Fibroblast of lung (primary cell): ENCODE measurements at regions not wholly inside any gene's neighbourhood (a gene's known extent, or its start where the extent isn't known, plus 50 kb on each side); places are given as distances from the start of the nearest gene placed in this dataset.

Experiments used
- DNase-seq, 2 donors: peaks; one replicate each; pipeline versions ENCODE4 v3.0.0 to v3.0.0-alpha.2; 2010; ENCODE audit warnings: low read depth in 2 of 2
- H2AFZ ChIP-seq: 2 replicates; pipeline ENCODE4 v1.5.1; 2012; ENCODE audit warnings: low read length, control low read depth, inconsistent platforms
- H3K27ac ChIP-seq: 2 replicates; pipeline ENCODE4 v1.5.1; 2011; ENCODE audit warnings: low read length, control low read depth; ENCODE audit not compliant: insufficient read depth
- H3K27me3 ChIP-seq: 2 replicates; pipeline ENCODE4 v1.5.1; 2011; ENCODE audit warnings: mild to moderate bottlenecking, low read length; ENCODE audit not compliant: control insufficient read depth, insufficient read depth
- H3K36me3 ChIP-seq: 2 replicates; pipeline ENCODE4 v1.5.1; 2011; ENCODE audit warnings: low read length; ENCODE audit not compliant: control insufficient read depth, insufficient read depth
- H3K4me1 ChIP-seq: 2 replicates; pipeline ENCODE4 v1.5.1; 2011; ENCODE audit warnings: low read length; ENCODE audit not compliant: control insufficient read depth, insufficient read depth; ENCODE audit errors: extremely low read depth
- H3K4me2 ChIP-seq: 2 replicates; pipeline ENCODE4 v1.5.1; 2011; ENCODE audit warnings: low read length, control low read depth; ENCODE audit not compliant: insufficient read depth; ENCODE audit errors: extremely low read depth
- H3K4me3 ChIP-seq, 4 experiments: fragments of 200-600 bp in 1 of 4; sonication (generic) in 1 of 4; replicated peaks in 1 of 4; 2 replicates each; pipeline ENCODE4 v1.5.1; 2011 to 2016; ENCODE audit warnings: low read length in 4 of 4, low read depth in 3 of 4, mild to moderate bottlenecking in 3 of 4, control low read depth in 2 of 4, inconsistent platforms in 1 of 4, mixed read lengths in 1 of 4; ENCODE audit not compliant: insufficient read depth in 1 of 4; ENCODE audit errors: control extremely low read depth in 1 of 4
- H3K79me2 ChIP-seq: 2 replicates; pipeline ENCODE4 v1.5.1; 2012; ENCODE audit warnings: mild to moderate bottlenecking, low read length, inconsistent platforms; ENCODE audit not compliant: control insufficient read depth, insufficient read depth
- H3K9ac ChIP-seq: 2 replicates; pipeline ENCODE4 v1.5.1; 2011; ENCODE audit warnings: mild to moderate bottlenecking, low read length, control low read depth; ENCODE audit not compliant: insufficient read depth
- H3K9me3 ChIP-seq: 2 replicates; pipeline ENCODE4 v1.5.1; 2012; ENCODE audit warnings: low read depth, low read length; ENCODE audit not compliant: control insufficient read depth, insufficient read depth
- H4K20me1 ChIP-seq: 2 replicates; pipeline ENCODE4 v1.5.1; 2011; ENCODE audit warnings: low read length; ENCODE audit not compliant: control insufficient read depth, insufficient read depth; ENCODE audit errors: extremely low read depth
- CTCF ChIP-seq, 2 donors: IDR thresholded peaks in 1 of 2; conservative IDR thresholded peaks in 1 of 2; 1 replicate in 1 of 2; 2 replicates in 1 of 2; pipeline ENCODE4 v1.5.1; 2011 to 2012; ENCODE audit warnings: low read length in 2 of 2, control low read depth in 1 of 2, inconsistent platforms in 1 of 2, low read depth in 1 of 2, mild to moderate bottlenecking in 1 of 2
- EZH2 ChIP-seq: IDR thresholded peaks from 2 replicates; pipeline ENCODE4 v1.5.1; 2012; ENCODE audit warnings: low read length, control low read depth, mild to moderate bottlenecking; ENCODE audit errors: missing control alignments

GRCh38 chr1:116232989-116233514, 121.9 kb downstream of the MAB21L3 start:
- TF ChIP-seq EZH2 (no peak), CTCF (conservative IDR thresholded peaks at IDR 0.05 in 1 of 2, IDR thresholded peaks at IDR 0.05 in 1 of 2; ENCODE audit: low read depth in 1 of 2, low read length in 2 of 2) (no peak)
- Histone ChIP-seq H3K4me1 (no peaks in the 10 kb centered on the region), H2AFZ (no peak overlapping the region), H3K27me3 (no peaks in the 10 kb centered on the region), H3K9me3 (no peaks in the 10 kb centered on the region), H3K4me3 (no peak overlapping the region), H3K79me2 (no peaks in the 10 kb centered on the region), H3K9ac (no peak overlapping the region), H3K4me2 (no peak overlapping the region), H3K27ac (no peak overlapping the region), H3K36me3 (no peaks in the 10 kb centered on the region), H4K20me1 (no peaks in the 10 kb centered on the region)
- no peak for DNase-seq

DNA sequence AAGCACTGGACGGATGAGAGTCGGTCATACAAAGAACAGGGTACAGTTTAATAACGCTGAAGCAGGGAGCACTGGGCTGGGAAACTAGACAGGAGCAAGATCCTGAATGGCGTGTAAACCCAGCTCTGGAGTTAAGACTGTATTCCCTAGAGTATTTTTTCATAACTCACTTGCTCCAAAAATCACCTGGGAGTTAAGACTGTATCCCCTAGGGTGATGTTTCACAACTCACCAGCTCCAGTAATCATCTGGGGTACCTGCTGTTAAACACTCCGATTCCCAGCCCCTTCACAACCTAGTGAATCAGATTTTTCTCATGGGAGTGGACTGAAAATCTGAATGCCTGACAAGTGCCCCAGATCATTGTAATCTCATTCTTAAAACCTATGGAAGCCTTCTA, 123.2 kb downstream of the MAB21L3 start:
- H3K27me3 ChIP-seq: no peaks in the 10 kb centered on the region
- DNase-seq: no peak
- H3K4me1 ChIP-seq: no peaks in the 10 kb centered on the region
- no peak overlapping the region for H2AFZ ChIP-seq
- H3K36me3 ChIP-seq: no peaks in the 10 kb centered on the region
- TF ChIP-seq CTCF (conservative IDR thresholded peaks at IDR 0.05 in 1 of 2, IDR thresholded peaks at IDR 0.05 in 1 of 2; ENCODE audit: low read depth in 1 of 2, low read length in 2 of 2) (no peak), EZH2 (no peak)
- no peaks in the 10 kb centered on the region for H3K9me3 ChIP-seq
- H3K79me2 ChIP-seq: no peaks in the 10 kb centered on the region
- no peak overlapping the region for H3K4me3 ChIP-seq
- no peak overlapping the region for H3K4me2 ChIP-seq
- H3K9ac ChIP-seq: no peak overlapping the region
- no peak overlapping the region for H3K27ac ChIP-seq
- H4K20me1 ChIP-seq: no peaks in the 10 kb centered on the region

- Histone ChIP-seq H2AFZ (no peak overlapping the region), H3K4me3 (no peak overlapping the region), H3K79me2 (no peaks in the 10 kb centered on the region), H3K27ac (no peak overlapping the region), H3K4me2 (no peak overlapping the region), H3K9me3 (no peaks in the 10 kb centered on the region), H3K36me3 (no peaks in the 10 kb centered on the region), H3K9ac (no peak overlapping the region), H4K20me1 (no peaks in the 10 kb centered on the region), H3K27me3 (peaks cover 3% of the 10 kb centered on the region), H3K4me1 (no peaks in the 10 kb centered on the region)
- TF ChIP-seq CTCF (conservative IDR thresholded peaks at IDR 0.05 in 1 of 2, IDR thresholded peaks at IDR 0.05 in 1 of 2; ENCODE audit: low read depth in 1 of 2, low read length in 2 of 2) (no peak), EZH2 (no peak)
- DNase-seq: no peak
These were observed 128.7 kb downstream of the MAB21L3 start for GRCh38 chr1:116239916-116240315.
